Body of pancreas (tissue), 4 donors: ENCODE measurements at regions not wholly inside any gene's neighbourhood (a gene's known extent, or its start where the extent isn't known, plus 50 kb on each side); places are given as distances from the start of the nearest gene placed in this dataset.
"Not testable (repeated sequence)": the region's sequence is repeated elsewhere in the genome, so short reads cannot be mapped to it uniquely, and the experiment has no call there.

Source experiments
- ATAC-seq: fragments of 150-250 bp; one replicate; pipeline ENCODE4 v1.9.1; 2016
- DNase-seq, 4 donors: peaks; one replicate each; pipeline ENCODE4 v3.0.0-alpha.2; 2019
- H3K27ac ChIP-seq, 4 donors: fragments of 200-600 bp; sonication (generic); 1 replicate in 3 of 4; 2 replicates in 1 of 4; pipeline versions ENCODE4 v1.5.1 to v1.6.1; 2016 to 2019; ENCODE audit warnings: mild to moderate bottlenecking in 1 of 4, mixed read lengths in 1 of 4, moderate library complexity in 1 of 4
- H3K27me3 ChIP-seq, 2 donors: fragments of 200-600 bp; sonication (generic); one replicate each; pipeline ENCODE4 v1.6.0; 2016; ENCODE audit warnings: mild to moderate bottlenecking in 1 of 2
- H3K36me3 ChIP-seq, 2 donors: fragments of 200-600 bp; sonication (generic); replicated peaks in 1 of 2; 2 replicates each; pipeline ENCODE4 v1.5.1; 2016; ENCODE audit warnings: low read depth in 2 of 2; ENCODE audit not compliant: insufficient read depth in 1 of 2
- H3K4me1 ChIP-seq: fragments of 200-600 bp; sonication (generic); one replicate; pipeline ENCODE4 v1.6.0; 2016
- H3K4me3 ChIP-seq, 2 donors: fragments of 200-600 bp; sonication (generic); 1 replicate in 1 of 2; 2 replicates in 1 of 2; pipeline ENCODE4 v1.5.1; 2016 to 2019
- H3K9me3 ChIP-seq, 3 donors: fragments of 200-600 bp; sonication (generic); 1 replicate in 2 of 3; 2 replicates in 1 of 3; pipeline ENCODE4 v1.5.1; 2016
- CTCF ChIP-seq, 7 experiments: fragments of 450-650 bp in 4 of 7; fragments of 200-600 bp in 3 of 7; sonication (generic) in 3 of 7; IDR thresholded peaks; one replicate each; pipeline ENCODE4 v1.5.1; 2016 to 2019; ENCODE audit warnings: antibody characterized with exemption in 7 of 7
- POLR2A ChIP-seq, 3 donors: fragments of 450-650 bp; IDR thresholded peaks; one replicate each; pipeline ENCODE4 v1.6.1; 2016; ENCODE audit warnings: antibody characterized with exemption in 3 of 3, mild to moderate bottlenecking in 2 of 3
- WGBS, 2 donors: methylation state at CpG; one replicate each; pipeline ENCODE4 v1.1.5; 2017; 5-methylcytosine and 5-hydroxymethylcytosine counted together
- intact Hi-C: fragments of 100-400 bp; cut with DNase I; formaldehyde crosslinking; loops from one replicate; pipeline ENCODE4 v1.15.1; 2023

GRCh38 chr17:77286641-77287431 is 146.1 kb downstream of the SEC14L1 start:
- H3K4me1 ChIP-seq, result peaks cover 74% of the 10 kb centered on the region
- no peaks in the 10 kb centered on the region for H3K36me3 ChIP-seq
- 18 to 43% methylated on average over 6 to 21 of the region's 21 CpGs for WGBS, 2 donors
- peak overlapping the region; percentile 90 to 95 (median 92) for H3K27ac ChIP-seq
- ATAC-seq, result peak; percentile 60
- DNase-seq, result peak; percentile 75 to 87 (median 79)
- intact Hi-C loops, result no loop called here
- H3K27me3 ChIP-seq, result no peaks in the 10 kb centered on the region
- H3K9me3 ChIP-seq, result no peaks in the 10 kb centered on the region
- no peak overlapping the region for H3K4me3 ChIP-seq
- TF ChIP-seq POLR2A (IDR thresholded peaks at IDR 0.05) (peak in 1 of 3 donors; percentile 53), CTCF (IDR thresholded peaks at IDR 0.05) (no peak)

- DNase-seq (peak; percentile 79 to 93 (median 87)), ATAC-seq (peak; percentile 73)
- Histone ChIP-seq H3K9me3 (no peaks in the 10 kb centered on the region), H3K36me3 (no peaks in the 10 kb centered on the region), H3K27me3 (no peaks in the 10 kb centered on the region), H3K27ac (peak overlapping the region; percentile 90 to 95 (median 92)), H3K4me1 (peaks cover 67% of the 10 kb centered on the region), H3K4me3 (no peak overlapping the region)
- TF ChIP-seq POLR2A (IDR thresholded peaks at IDR 0.05) (peak; percentile 11 to 48 (median 46)), CTCF (IDR thresholded peaks at IDR 0.05) (no peak)
- 19% methylated on average over 11 of the region's 11 CpGs; no CpG with 5 or more reads in 1 of the 2 donors for WGBS, 2 donors
- intact Hi-C loops, result no loop called here
Observed at GRCh38 chr17:77287432-77288068, 146.8 kb downstream of the SEC14L1 start.

- ATAC-seq (no peak), DNase-seq (peak in 2 of 4 donors; percentile 28 to 32)
- Histone ChIP-seq H3K9me3 (no peaks in the 10 kb centered on the region), H3K4me1 (peaks cover 61% of the 10 kb centered on the region), H3K36me3 (no peaks in the 10 kb centered on the region), H3K27me3 (no peaks in the 10 kb centered on the region), H3K27ac (peak overlapping the region; percentile 90 to 95 (median 92)), H3K4me3 (no peak overlapping the region)
- intact Hi-C loops, result no loop called here
- no peak for TF ChIP-seq POLR2A (IDR thresholded peaks at IDR 0.05)
- no peak for TF ChIP-seq CTCF (IDR thresholded peaks at IDR 0.05)
- WGBS, 2 donors, result 75 to 89% methylated on average over 4 to 17 of the region's 17 CpGs
Observed at GRCh38 chr17:77288115-77288619, 147.4 kb downstream of the SEC14L1 start.

- intact Hi-C loops, result not testable (repeated sequence)
Observed at GRCh38 chr17:77290759-77291558, 150.2 kb downstream of the SEC14L1 start.

More at GRCh38 chr17:77290759-77291558, 150.2 kb downstream of the SEC14L1 start:
- WGBS, 2 donors, result 95 to 97% methylated on average over 15 to 20 of the region's 20 CpGs
- not testable (repeated sequence) for H3K27me3 ChIP-seq, H3K27ac ChIP-seq, ATAC-seq, H3K4me3 ChIP-seq, DNase-seq, H3K9me3 ChIP-seq, H3K36me3 ChIP-seq
- H3K4me1 ChIP-seq, result peaks cover 34% of the 10 kb centered on the region
